GM18867 (cell line): ENCODE measurements at regions not wholly inside any gene's neighbourhood (a gene's known extent, or its start where the extent isn't known, plus 50 kb on each side); places are given as distances from the start of the nearest gene placed in this dataset.

Experiments used
- ATAC-seq: cut with Tn5 transposase; IDR thresholded peaks from one replicate; pipeline ENCODE4 v1.9.1; 2021; ENCODE audit warnings: mild to moderate bottlenecking, moderate library complexity; ENCODE audit not compliant: unreplicated experiment

DNA sequence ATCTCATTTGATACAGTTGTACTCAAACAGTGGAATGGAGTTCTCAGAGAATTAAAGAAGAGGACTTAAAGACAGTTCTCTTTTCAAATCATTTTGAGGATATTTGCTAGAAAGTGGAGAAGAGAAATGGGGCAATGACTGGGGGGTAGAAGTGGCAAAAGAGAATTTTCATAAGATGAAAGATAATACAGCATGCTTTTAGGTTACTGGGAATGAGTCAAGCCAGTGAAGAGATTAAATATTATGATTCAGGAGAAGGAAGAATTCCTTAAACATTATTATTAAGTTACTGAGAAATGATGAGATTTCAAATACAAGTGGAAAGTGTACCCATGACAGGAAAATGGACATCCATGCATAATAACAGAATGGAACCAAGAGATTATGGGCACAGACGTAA lies 219.0 kb upstream of the DKK2 start:
- ATAC-seq, result no peak

DNA sequence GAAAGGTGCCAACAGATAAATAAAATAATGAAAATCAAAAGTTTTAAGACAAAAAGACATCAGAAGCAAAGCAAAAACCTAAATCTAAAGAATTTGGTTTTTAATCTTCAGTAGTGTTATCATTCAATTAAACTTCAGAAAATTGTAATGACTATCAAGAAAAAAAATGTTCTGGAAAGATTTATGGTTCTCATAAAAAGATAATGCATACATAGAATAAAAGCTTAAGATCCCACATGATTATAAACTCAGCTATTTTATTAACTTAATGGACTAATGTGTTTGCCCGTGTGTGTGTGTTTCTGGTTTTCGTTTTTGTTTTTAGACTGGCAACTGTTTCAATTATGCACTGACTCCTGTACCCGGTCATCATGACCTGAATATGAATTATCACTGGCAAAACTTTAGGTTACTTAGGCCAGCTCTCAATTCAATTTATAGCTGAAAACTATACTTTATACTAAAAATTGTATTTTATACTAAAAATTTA lies 217.5 kb upstream of the DKK2 start:
- ATAC-seq, result no peak

DNA sequence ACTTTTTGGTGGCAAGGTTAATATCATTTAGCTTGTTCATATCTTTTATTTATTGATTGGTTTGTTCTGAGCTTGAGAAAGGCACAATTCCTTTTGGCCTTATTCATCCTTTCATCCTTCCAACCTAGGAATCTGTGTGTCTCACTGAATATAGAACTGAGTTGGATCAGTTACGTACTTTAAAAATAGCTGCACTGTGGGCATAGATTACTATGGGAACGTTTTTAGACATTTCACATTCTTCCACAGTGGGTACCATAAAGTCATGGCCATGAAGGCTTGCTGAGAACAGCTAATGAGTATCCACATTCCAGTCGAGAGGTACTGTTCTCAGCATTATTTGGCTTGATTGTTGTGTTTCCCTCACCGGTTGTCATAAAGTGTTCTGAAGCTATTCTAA lies 217.0 kb upstream of the DKK2 start:
- ATAC-seq, result no peak

DNA sequence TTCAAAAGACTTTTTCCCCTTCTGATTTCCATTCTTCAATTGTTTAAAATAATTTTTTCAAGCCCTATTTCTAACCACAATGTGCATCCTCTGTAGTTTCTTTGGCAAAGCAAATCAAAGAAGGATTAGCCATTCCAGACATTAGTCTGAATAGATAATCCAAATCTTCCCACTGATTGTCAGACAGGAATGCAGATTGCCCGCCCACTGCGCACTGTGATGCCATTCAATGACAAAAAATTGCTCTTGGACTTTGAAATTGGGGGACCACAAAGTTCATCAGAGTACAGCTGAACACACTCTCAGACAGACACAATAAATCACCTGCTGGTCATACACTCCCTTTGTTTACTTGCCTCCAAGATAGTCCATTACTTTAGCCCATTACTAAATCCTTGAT lies 216.5 kb upstream of the DKK2 start:
- no peak for ATAC-seq

DNA sequence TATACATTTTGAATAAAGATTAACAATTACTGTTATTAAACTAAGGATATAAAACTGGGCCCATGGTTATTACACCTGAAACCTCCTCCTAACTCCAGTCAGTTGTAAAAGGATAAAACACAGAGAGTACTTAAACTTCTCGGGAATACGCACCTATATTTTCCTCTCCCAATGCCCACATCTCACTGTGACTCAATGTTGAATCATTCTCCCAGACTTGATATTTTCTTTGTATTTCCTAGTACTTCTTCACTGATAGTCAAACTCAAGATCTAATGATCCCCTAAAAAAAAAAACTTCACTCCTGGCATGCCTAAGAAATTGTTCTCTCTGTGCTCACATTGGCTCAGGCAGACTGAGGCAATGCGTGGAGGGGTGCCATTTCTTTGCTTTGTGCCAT lies 212.5 kb upstream of the DKK2 start:
- no peak for ATAC-seq

DNA sequence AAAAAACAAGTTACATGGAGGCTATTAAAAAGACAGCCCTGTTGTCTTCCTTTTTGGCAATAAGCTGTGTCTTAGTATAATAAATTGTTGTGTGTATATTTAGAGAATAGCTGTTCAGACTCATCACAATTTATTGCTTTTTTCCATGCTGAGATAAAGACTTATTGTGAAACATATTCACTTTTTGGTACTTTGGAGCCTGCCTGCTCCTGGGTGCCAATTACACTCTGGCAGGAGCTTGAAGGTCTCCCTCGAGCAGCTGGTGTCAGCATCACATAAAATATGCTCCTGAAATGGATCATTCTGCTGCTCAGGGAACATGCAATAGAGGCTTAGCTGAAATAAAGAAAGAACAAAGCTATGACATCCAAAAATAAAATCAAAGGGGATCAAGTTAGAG lies 211.6 kb upstream of the DKK2 start:
- no peak for ATAC-seq

DNA sequence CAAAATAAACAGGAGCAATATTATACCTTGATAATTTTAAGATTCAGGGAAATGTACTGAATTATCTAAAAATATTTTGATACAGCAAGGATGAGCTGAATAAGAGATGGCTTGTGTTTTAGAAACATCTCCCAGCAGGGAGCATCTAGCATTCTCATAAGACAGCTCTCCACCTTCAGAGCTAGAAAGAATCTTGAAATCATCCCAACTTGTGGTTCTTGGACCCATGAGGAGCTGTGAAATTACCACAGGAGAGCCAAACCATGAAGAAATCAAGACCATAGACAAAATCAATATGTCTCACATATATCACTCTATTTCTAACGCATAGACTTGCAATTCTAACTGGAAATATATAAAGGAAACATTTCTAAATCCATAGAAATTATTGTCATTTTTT lies 210.6 kb upstream of the DKK2 start:
- ATAC-seq, result no peak

- ATAC-seq, result no peak
These were observed 207.1 kb upstream of the DKK2 start for GRCh38 chr4:107243141-107243781.

DNA sequence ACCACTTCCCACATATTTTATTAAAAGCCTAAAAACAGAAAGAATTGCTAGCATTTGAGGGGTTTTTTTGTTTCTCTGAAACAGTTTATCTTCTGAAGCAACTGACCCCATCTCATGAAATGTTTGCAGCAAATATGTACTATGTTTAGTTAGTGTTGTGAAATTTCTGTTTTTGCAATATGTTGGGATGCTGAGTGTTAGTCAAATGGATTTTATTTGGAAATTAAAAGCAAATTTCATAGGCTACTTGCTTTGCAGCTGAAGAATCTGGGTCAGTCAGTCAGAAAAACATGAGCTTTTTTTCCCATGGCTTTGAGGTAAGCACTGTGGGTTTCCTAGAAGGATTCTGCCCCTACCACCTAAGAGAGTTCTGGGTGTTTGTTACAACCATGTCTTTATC lies 184.9 kb upstream of the DKK2 start:
- ATAC-seq, result no peak

DNA sequence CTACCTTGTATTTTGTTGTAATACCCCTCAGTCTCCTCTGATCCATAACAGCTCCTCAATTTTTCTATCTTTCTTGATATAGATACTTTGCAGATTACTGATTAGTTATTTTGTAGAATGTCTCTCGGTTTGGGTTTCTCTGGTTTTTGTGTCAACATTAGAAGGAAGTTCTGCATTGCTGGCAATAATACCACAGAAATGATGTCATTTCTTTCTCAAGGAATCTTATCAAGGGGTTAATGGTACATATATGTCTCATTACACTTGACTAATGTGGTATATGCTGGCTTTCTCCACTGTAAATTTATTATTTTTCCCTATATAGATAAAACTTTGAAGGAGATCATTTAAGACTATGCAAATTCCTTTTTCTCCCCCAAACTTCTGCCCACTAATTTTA lies 183.6 kb upstream of the DKK2 start:
- ATAC-seq, result no peak

DNA sequence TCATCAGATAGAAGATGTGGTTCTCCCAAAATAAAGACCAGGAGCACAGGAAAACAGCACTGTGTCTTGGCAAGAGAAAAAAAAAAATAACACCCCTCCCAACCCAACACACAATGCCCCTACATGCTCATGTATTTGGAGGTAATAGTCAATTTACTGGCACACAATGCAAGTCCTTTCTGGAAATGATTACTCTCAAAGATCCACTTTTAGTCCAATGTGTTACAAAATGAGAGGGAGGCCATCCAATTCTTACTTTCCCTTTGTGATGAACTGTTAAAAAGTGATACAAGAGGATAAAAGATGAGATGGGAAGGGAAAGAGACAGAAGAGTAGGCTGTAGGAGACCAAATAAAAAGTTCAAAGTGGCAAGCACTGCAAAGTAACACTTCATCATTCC lies 180.3 kb upstream of the DKK2 start:
- ATAC-seq, result no peak

GRCh38 chr4:107215222-107215621 lies 179.1 kb upstream of the DKK2 start:
- no peak for ATAC-seq

GRCh38 chr4:107213880-107214279 lies 177.8 kb upstream of the DKK2 start:
- no peak for ATAC-seq

- no peak for ATAC-seq
These were observed 177.3 kb upstream of the DKK2 start for GRCh38 chr4:107213410-107213809.

GRCh38 chr4:107212565-107212964 lies 176.5 kb upstream of the DKK2 start:
- ATAC-seq, result no peak

DNA sequence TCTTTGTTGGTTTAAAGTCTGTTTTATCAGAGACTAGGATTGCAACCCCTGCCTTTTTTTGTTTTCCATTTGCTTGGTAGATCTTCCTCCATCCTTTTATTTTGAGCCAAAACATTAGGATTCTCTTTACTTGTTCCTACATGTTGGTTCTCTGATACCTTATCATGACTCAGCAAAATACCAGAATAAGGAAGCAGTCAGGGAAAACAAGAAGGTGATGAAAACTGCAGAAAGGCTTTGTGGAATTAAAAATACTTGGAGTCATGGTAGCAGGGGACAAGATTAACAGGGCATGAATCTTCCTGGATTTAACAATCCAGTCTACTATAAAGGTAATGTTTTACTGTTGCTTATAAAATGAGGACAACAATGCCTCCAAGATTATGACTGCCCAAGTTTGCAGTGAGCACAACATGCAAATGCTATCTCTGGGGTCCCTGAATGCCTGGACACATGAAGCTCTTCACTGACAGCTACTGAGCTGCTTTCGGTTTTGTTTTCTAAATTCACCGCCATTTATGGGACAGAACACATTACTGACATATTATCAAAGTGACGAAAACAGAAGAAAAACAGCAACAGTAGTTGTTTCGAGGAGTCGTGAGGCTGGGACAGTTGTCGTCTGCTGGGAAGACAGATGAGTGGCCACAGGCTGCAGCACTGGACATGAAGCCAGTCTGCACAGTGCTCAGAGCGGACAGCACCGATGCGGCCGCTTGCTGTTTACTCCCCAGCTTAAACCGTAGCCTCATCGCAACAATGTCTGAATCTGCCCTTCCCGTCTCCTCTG lies 174.5 kb upstream of the DKK2 start:
- ATAC-seq, result no peak

DNA sequence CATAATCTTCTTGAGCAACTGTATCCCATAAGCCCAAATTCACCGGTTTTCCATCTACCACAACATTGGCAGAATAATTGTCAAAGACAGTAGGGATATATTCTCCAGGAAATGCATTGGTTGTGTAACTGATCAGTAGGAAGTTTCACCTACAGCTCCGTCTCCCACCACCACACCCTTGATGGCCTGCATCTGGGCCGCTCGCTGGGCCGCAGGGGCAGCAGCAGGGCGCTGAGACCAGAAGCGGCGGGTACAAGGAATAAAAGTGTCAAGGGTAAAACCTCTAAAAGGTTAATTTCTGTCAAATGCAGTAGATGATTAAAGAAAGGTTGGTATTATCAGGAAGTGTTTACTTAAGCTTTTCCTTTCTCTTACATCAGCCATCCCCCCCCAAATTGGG lies 167.6 kb upstream of the DKK2 start:
- ATAC-seq, result no peak

GRCh38 chr4:107202744-107203143 lies 166.6 kb upstream of the DKK2 start:
- no peak for ATAC-seq

GRCh38 chr4:107197121-107197520 lies 161.0 kb upstream of the DKK2 start:
- ATAC-seq, result no peak

DNA sequence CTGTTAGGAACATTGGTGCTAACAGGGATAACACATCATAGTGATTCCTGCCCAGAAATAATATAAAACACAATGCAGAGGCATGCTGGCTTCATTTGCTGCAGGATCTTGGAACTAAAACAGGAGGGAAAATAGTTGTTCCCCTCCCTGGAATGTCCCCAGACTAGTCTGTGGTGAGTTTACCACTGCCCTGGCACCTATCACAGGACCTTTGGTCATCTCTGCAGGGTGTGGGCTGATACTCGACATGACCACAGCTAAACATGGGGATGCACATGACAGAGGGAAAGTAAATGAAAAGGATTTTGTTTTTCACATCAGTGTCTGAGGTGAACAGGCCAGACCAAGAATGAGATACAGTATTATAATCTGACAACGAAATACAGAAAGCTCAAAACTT lies 160.2 kb upstream of the DKK2 start:
- ATAC-seq, result no peak

GRCh38 chr4:107194005-107194404 lies 157.9 kb upstream of the DKK2 start:
- no peak for ATAC-seq

- no peak for ATAC-seq
These were observed 156.5 kb upstream of the DKK2 start for GRCh38 chr4:107192601-107193000.

DNA sequence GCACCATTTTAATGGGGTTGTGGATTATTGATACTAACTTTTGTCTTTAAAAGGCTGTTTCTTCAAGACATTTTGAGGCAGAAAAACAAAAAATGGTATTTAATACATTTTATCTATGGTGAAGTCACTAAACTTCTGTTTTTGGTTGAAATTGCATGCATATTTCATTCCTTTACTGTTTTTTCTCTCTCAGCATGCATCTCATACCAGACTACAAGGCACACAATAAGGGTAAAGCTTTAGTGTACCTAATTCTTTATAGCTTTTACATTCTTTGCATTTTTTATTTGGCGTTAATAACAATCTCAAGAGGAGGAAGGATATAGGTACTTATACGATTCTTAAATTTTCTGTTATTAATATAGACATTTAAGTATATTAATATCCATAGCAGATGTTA lies 151.0 kb upstream of the DKK2 start:
- no peak for ATAC-seq
